ENCODE measurements at regions not wholly inside any gene's neighbourhood (a gene's known extent, or its start where the extent isn't known, plus 50 kb on each side); places are given as distances from the start of the nearest gene placed in this dataset.

- TF ChIP-seq, protein P1, sequence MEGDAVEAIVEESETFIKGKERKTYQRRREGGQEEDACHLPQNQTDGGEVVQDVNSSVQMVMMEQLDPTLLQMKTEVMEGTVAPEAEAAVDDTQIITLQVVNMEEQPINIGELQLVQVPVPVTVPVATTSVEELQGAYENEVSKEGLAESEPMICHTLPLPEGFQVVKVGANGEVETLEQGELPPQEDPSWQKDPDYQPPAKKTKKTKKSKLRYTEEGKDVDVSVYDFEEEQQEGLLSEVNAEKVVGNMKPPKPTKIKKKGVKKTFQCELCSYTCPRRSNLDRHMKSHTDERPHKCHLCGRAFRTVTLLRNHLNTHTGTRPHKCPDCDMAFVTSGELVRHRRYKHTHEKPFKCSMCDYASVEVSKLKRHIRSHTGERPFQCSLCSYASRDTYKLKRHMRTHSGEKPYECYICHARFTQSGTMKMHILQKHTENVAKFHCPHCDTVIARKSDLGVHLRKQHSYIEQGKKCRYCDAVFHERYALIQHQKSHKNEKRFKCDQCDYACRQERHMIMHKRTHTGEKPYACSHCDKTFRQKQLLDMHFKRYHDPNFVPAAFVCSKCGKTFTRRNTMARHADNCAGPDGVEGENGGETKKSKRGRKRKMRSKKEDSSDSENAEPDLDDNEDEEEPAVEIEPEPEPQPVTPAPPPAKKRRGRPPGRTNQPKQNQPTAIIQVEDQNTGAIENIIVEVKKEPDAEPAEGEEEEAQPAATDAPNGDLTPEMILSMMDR (IDR thresholded peaks at IDR 0.05) = no peak
- TF ChIP-seq POLR2A (IDR thresholded peaks at IDR 0.05) = no peak
Observed at GRCh38 chr4:126701756-126702155, 931.0 kb upstream of the INTU start.

Measured in Peyer's patch (tissue), 4 donors.